ENCODE measurements at regions not wholly inside any gene's neighbourhood (a gene's known extent, or its start where the extent isn't known, plus 50 kb on each side); places are given as distances from the start of the nearest gene placed in this dataset.

GRCh38 chr20:55616367-55616766 is 389.0 kb downstream of the CBLN4 start:
- Histone ChIP-seq H3K9me3 (ENCODE audit: control insufficient read depth, insufficient read depth, low read length) (peaks cover 17% of the 10 kb centered on the region), H3K27ac (ENCODE audit: low read depth, low read length) (no peak overlapping the region), H3K4me3 (ENCODE audit: low read depth, low read length) (no peak overlapping the region), H3K27me3 (ENCODE audit: control insufficient read depth, insufficient read depth, low read length) (no peaks in the 10 kb centered on the region)
- CTCF ChIA-PET, result no interaction called here
- DNase-seq (ENCODE audit: low read depth, low spot score), result no peak
- POLR2A ChIA-PET, result no interaction called here
- TF ChIP-seq, protein P1, sequence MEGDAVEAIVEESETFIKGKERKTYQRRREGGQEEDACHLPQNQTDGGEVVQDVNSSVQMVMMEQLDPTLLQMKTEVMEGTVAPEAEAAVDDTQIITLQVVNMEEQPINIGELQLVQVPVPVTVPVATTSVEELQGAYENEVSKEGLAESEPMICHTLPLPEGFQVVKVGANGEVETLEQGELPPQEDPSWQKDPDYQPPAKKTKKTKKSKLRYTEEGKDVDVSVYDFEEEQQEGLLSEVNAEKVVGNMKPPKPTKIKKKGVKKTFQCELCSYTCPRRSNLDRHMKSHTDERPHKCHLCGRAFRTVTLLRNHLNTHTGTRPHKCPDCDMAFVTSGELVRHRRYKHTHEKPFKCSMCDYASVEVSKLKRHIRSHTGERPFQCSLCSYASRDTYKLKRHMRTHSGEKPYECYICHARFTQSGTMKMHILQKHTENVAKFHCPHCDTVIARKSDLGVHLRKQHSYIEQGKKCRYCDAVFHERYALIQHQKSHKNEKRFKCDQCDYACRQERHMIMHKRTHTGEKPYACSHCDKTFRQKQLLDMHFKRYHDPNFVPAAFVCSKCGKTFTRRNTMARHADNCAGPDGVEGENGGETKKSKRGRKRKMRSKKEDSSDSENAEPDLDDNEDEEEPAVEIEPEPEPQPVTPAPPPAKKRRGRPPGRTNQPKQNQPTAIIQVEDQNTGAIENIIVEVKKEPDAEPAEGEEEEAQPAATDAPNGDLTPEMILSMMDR (IDR thresholded peaks at IDR 0.05; ENCODE audit: low read depth, low read length), result no peak

GRCh38 chr20:55615818-55616217 is 389.5 kb downstream of the CBLN4 start:
- ChIA-PET CTCF (no interaction called here), POLR2A (no interaction called here)
- no peak overlapping the region for H3K4me3 ChIP-seq (ENCODE audit: low read depth, low read length)
- DNase-seq (ENCODE audit: low read depth, low spot score), result no peak
- no peak overlapping the region for H3K27ac ChIP-seq (ENCODE audit: low read depth, low read length)
- peaks cover 17% of the 10 kb centered on the region for H3K9me3 ChIP-seq (ENCODE audit: control insufficient read depth, insufficient read depth, low read length)
- TF ChIP-seq, protein P1 (IDR thresholded peaks at IDR 0.05; ENCODE audit: low read depth, low read length), result no peak
- no peaks in the 10 kb centered on the region for H3K27me3 ChIP-seq (ENCODE audit: control insufficient read depth, insufficient read depth, low read length)

- H3K4me3 ChIP-seq (ENCODE audit: low read depth, low read length), result no peak overlapping the region
- TF ChIP-seq, protein P1 (IDR thresholded peaks at IDR 0.05; ENCODE audit: low read depth, low read length), result no peak
- peaks cover 17% of the 10 kb centered on the region for H3K9me3 ChIP-seq (ENCODE audit: control insufficient read depth, insufficient read depth, low read length)
- ChIA-PET CTCF (no interaction called here), POLR2A (no interaction called here)
- no peak for DNase-seq (ENCODE audit: low read depth, low spot score)
- H3K27ac ChIP-seq (ENCODE audit: low read depth, low read length), result no peak overlapping the region
- H3K27me3 ChIP-seq (ENCODE audit: control insufficient read depth, insufficient read depth, low read length), result no peaks in the 10 kb centered on the region
Measured at GRCh38 chr20:55614220-55614757, 391.0 kb downstream of the CBLN4 start.

- Histone ChIP-seq H3K4me3 (ENCODE audit: low read depth, low read length) (no peak overlapping the region), H3K27ac (ENCODE audit: low read depth, low read length) (no peak overlapping the region), H3K27me3 (ENCODE audit: control insufficient read depth, insufficient read depth, low read length) (no peaks in the 10 kb centered on the region), H3K9me3 (ENCODE audit: control insufficient read depth, insufficient read depth, low read length) (peaks cover 12% of the 10 kb centered on the region)
- TF ChIP-seq, protein P1 (IDR thresholded peaks at IDR 0.05; ENCODE audit: low read depth, low read length), result no peak
- ChIA-PET CTCF (no interaction called here), POLR2A (no interaction called here)
- no peak for DNase-seq (ENCODE audit: low read depth, low spot score)
Measured at GRCh38 chr20:55610756-55611155, 394.6 kb downstream of the CBLN4 start.

- Histone ChIP-seq H3K27me3 (ENCODE audit: control insufficient read depth, insufficient read depth, low read length) (no peaks in the 10 kb centered on the region), H3K4me3 (ENCODE audit: low read depth, low read length) (no peak overlapping the region), H3K27ac (ENCODE audit: low read depth, low read length) (no peak overlapping the region), H3K9me3 (ENCODE audit: control insufficient read depth, insufficient read depth, low read length) (peaks cover 3% of the 10 kb centered on the region; the same call in 1 of the 2 replicates)
- CTCF ChIA-PET, result no interaction called here
- DNase-seq (ENCODE audit: low read depth, low spot score), result no peak
- TF ChIP-seq, protein P1 (IDR thresholded peaks at IDR 0.05; ENCODE audit: low read depth, low read length), result no peak
- POLR2A ChIA-PET, result no interaction called here
Measured at GRCh38 chr20:55605594-55605993, 399.7 kb downstream of the CBLN4 start.

Measured in AG04450 (cell line).